ENCODE measurements at regions not wholly inside any gene's neighbourhood (a gene's known extent, or its start where the extent isn't known, plus 50 kb on each side); places are given as distances from the start of the nearest gene placed in this dataset.

- peaks cover 2 to 10% (median 5%) of the 10 kb centered on the region in 7 donors for H3K9me3 Mint-ChIP-seq
- H3K27me3 Mint-ChIP-seq: no peaks in the 10 kb centered on the region
- Histone ChIP-seq H3K36me3 (ENCODE audit: control insufficient read depth, insufficient read depth, low read length) (no peaks in the 10 kb centered on the region), H3K4me3 (ENCODE audit: low read depth, low read length) (no peak overlapping the region), H3K4me1 (ENCODE audit: control insufficient read depth, insufficient read depth, low read length, poor library complexity, severe bottlenecking) (no peaks in the 10 kb centered on the region), H3K9me3 (ENCODE audit: control insufficient read depth in 2 of 2, low read length in 2 of 2) (no peaks in the 10 kb centered on the region), H3K27me3 (ENCODE audit: control insufficient read depth, insufficient read depth, low read length) (no peaks in the 10 kb centered on the region), H3K27ac (ENCODE audit: insufficient read depth, low read length, poor library complexity, severe bottlenecking) (no peak overlapping the region)
- H3K36me3 Mint-ChIP-seq: no peaks in the 10 kb centered on the region
- no peak overlapping the region for H3K4me3 Mint-ChIP-seq
- ATAC-seq (ENCODE audit: low read depth in 2 of 2) (no peak), DNase-seq (no peak)
- no peaks in the 10 kb centered on the region for H3K4me1 Mint-ChIP-seq
- no peak overlapping the region for H3K27ac Mint-ChIP-seq
Observed at GRCh38 chr6:133698272-133698671, 190.6 kb upstream of the TCF21 start.

GRCh38 chr6:133699741-133700385 is 189.1 kb upstream of the TCF21 start:
- peaks cover 0 to 10% (median 5%) of the 10 kb centered on the region in 7 donors for H3K9me3 Mint-ChIP-seq
- no peaks in the 10 kb centered on the region for H3K4me1 Mint-ChIP-seq
- H3K36me3 Mint-ChIP-seq: no peaks in the 10 kb centered on the region
- H3K27me3 ChIP-seq (ENCODE audit: control insufficient read depth, insufficient read depth, low read length): no peaks in the 10 kb centered on the region
- H3K27ac Mint-ChIP-seq: no peak overlapping the region
- H3K27ac ChIP-seq (ENCODE audit: insufficient read depth, low read length, poor library complexity, severe bottlenecking): no peak overlapping the region
- no peak overlapping the region for H3K4me3 Mint-ChIP-seq
- H3K4me3 ChIP-seq (ENCODE audit: low read depth, low read length): no peak overlapping the region
- DNase-seq (no peak), ATAC-seq (ENCODE audit: low read depth in 2 of 2) (no peak)
- H3K36me3 ChIP-seq (ENCODE audit: control insufficient read depth, insufficient read depth, low read length): no peaks in the 10 kb centered on the region
- H3K4me1 ChIP-seq (ENCODE audit: control insufficient read depth, insufficient read depth, low read length, poor library complexity, severe bottlenecking): no peaks in the 10 kb centered on the region
- H3K9me3 ChIP-seq (ENCODE audit: control insufficient read depth in 2 of 2, low read length in 2 of 2): no peaks in the 10 kb centered on the region
- H3K27me3 Mint-ChIP-seq: no peaks in the 10 kb centered on the region

- H3K9me3 ChIP-seq (ENCODE audit: control insufficient read depth in 2 of 2, low read length in 2 of 2): no peaks in the 10 kb centered on the region
- H3K36me3 ChIP-seq (ENCODE audit: control insufficient read depth, insufficient read depth, low read length): no peaks in the 10 kb centered on the region
- H3K27me3 ChIP-seq (ENCODE audit: control insufficient read depth, insufficient read depth, low read length): no peaks in the 10 kb centered on the region
- Mint-ChIP-seq H3K4me3 (no peak overlapping the region), H3K36me3 (no peaks in the 10 kb centered on the region), H3K27ac (no peak overlapping the region), H3K9me3 (peaks cover 0 to 5% (median 3%) of the 10 kb centered on the region in 7 donors), H3K4me1 (peaks cover 0 to 1% (median 0%) of the 10 kb centered on the region in 4 donors), H3K27me3 (no peaks in the 10 kb centered on the region)
- H3K4me1 ChIP-seq (ENCODE audit: control insufficient read depth, insufficient read depth, low read length, poor library complexity, severe bottlenecking): no peaks in the 10 kb centered on the region
- DNase-seq (no peak), ATAC-seq (ENCODE audit: low read depth in 2 of 2) (no peak)
- no peak overlapping the region for H3K4me3 ChIP-seq (ENCODE audit: low read depth, low read length)
- no peak overlapping the region for H3K27ac ChIP-seq (ENCODE audit: insufficient read depth, low read length, poor library complexity, severe bottlenecking)
Observed at GRCh38 chr6:133701633-133702331, 187.1 kb upstream of the TCF21 start.

GRCh38 chr6:133704371-133704770 is 184.5 kb upstream of the TCF21 start:
- no peaks in the 10 kb centered on the region for H3K27me3 Mint-ChIP-seq
- peaks cover 0 to 5% (median 2%) of the 10 kb centered on the region in 7 donors for H3K9me3 Mint-ChIP-seq
- H3K4me3 Mint-ChIP-seq: no peak overlapping the region
- Histone ChIP-seq H3K9me3 (ENCODE audit: control insufficient read depth in 2 of 2, low read length in 2 of 2) (no peaks in the 10 kb centered on the region), H3K36me3 (ENCODE audit: control insufficient read depth, insufficient read depth, low read length) (no peaks in the 10 kb centered on the region), H3K4me3 (ENCODE audit: low read depth, low read length) (no peak overlapping the region), H3K27me3 (ENCODE audit: control insufficient read depth, insufficient read depth, low read length) (no peaks in the 10 kb centered on the region), H3K4me1 (ENCODE audit: control insufficient read depth, insufficient read depth, low read length, poor library complexity, severe bottlenecking) (no peaks in the 10 kb centered on the region), H3K27ac (ENCODE audit: insufficient read depth, low read length, poor library complexity, severe bottlenecking) (no peak overlapping the region)
- H3K4me1 Mint-ChIP-seq: peaks cover 0 to 9% (median 0%) of the 10 kb centered on the region in 4 donors
- no peaks in the 10 kb centered on the region for H3K36me3 Mint-ChIP-seq
- ATAC-seq (ENCODE audit: low read depth in 2 of 2) (no peak), DNase-seq (no peak)
- no peak overlapping the region for H3K27ac Mint-ChIP-seq

- H3K27ac ChIP-seq (ENCODE audit: insufficient read depth, low read length, poor library complexity, severe bottlenecking): no peak overlapping the region
- ATAC-seq (ENCODE audit: low read depth in 2 of 2) (no peak), DNase-seq (no peak)
- no peaks in the 10 kb centered on the region for H3K9me3 ChIP-seq (ENCODE audit: control insufficient read depth in 2 of 2, low read length in 2 of 2)
- Mint-ChIP-seq H3K4me1 (peaks cover 0 to 9% (median 0%) of the 10 kb centered on the region in 4 donors), H3K9me3 (peaks cover 0 to 5% (median 3%) of the 10 kb centered on the region in 7 donors), H3K27ac (no peak overlapping the region), H3K36me3 (no peaks in the 10 kb centered on the region), H3K27me3 (no peaks in the 10 kb centered on the region), H3K4me3 (no peak overlapping the region)
- no peak overlapping the region for H3K4me3 ChIP-seq (ENCODE audit: low read depth, low read length)
- H3K27me3 ChIP-seq (ENCODE audit: control insufficient read depth, insufficient read depth, low read length): no peaks in the 10 kb centered on the region
- no peaks in the 10 kb centered on the region for H3K36me3 ChIP-seq (ENCODE audit: control insufficient read depth, insufficient read depth, low read length)
- no peaks in the 10 kb centered on the region for H3K4me1 ChIP-seq (ENCODE audit: control insufficient read depth, insufficient read depth, low read length, poor library complexity, severe bottlenecking)
Observed at GRCh38 chr6:133705066-133705465, 183.8 kb upstream of the TCF21 start.

GRCh38 chr6:133705731-133706130 is 183.2 kb upstream of the TCF21 start:
- Mint-ChIP-seq H3K36me3 (no peaks in the 10 kb centered on the region), H3K4me1 (peaks cover 0 to 9% (median 0%) of the 10 kb centered on the region in 4 donors), H3K27ac (no peak overlapping the region), H3K4me3 (no peak overlapping the region), H3K9me3 (peaks cover 0 to 5% (median 0%) of the 10 kb centered on the region in 7 donors), H3K27me3 (peaks cover 4% of the 10 kb centered on the region)
- Histone ChIP-seq H3K27ac (ENCODE audit: insufficient read depth, low read length, poor library complexity, severe bottlenecking) (no peak overlapping the region), H3K4me3 (ENCODE audit: low read depth, low read length) (no peak overlapping the region), H3K36me3 (ENCODE audit: control insufficient read depth, insufficient read depth, low read length) (no peaks in the 10 kb centered on the region), H3K4me1 (ENCODE audit: control insufficient read depth, insufficient read depth, low read length, poor library complexity, severe bottlenecking) (no peaks in the 10 kb centered on the region), H3K27me3 (ENCODE audit: control insufficient read depth, insufficient read depth, low read length) (no peaks in the 10 kb centered on the region), H3K9me3 (ENCODE audit: control insufficient read depth in 2 of 2, low read length in 2 of 2) (no peaks in the 10 kb centered on the region)
- ATAC-seq (ENCODE audit: low read depth in 2 of 2) (no peak), DNase-seq (no peak)

GRCh38 chr6:133707456-133707855 is 181.5 kb upstream of the TCF21 start:
- Mint-ChIP-seq H3K4me1 (peaks cover 0 to 9% (median 0%) of the 10 kb centered on the region in 4 donors), H3K9me3 (peaks cover 0 to 3% (median 0%) of the 10 kb centered on the region in 7 donors), H3K27ac (no peak overlapping the region), H3K27me3 (peaks cover 5% of the 10 kb centered on the region), H3K36me3 (no peaks in the 10 kb centered on the region), H3K4me3 (no peak overlapping the region)
- Histone ChIP-seq H3K27me3 (ENCODE audit: control insufficient read depth, insufficient read depth, low read length) (no peaks in the 10 kb centered on the region), H3K36me3 (ENCODE audit: control insufficient read depth, insufficient read depth, low read length) (no peaks in the 10 kb centered on the region), H3K27ac (ENCODE audit: insufficient read depth, low read length, poor library complexity, severe bottlenecking) (no peak overlapping the region), H3K4me1 (ENCODE audit: control insufficient read depth, insufficient read depth, low read length, poor library complexity, severe bottlenecking) (no peaks in the 10 kb centered on the region), H3K4me3 (ENCODE audit: low read depth, low read length) (no peak overlapping the region), H3K9me3 (ENCODE audit: control insufficient read depth in 2 of 2, low read length in 2 of 2) (no peaks in the 10 kb centered on the region)
- ATAC-seq (ENCODE audit: low read depth in 2 of 2) (no peak), DNase-seq (peak in 1 of 3 donors; percentile 38)

GRCh38 chr6:133710826-133711225 is 178.1 kb upstream of the TCF21 start:
- Histone ChIP-seq H3K4me3 (ENCODE audit: low read depth, low read length) (no peak overlapping the region), H3K36me3 (ENCODE audit: control insufficient read depth, insufficient read depth, low read length) (no peaks in the 10 kb centered on the region), H3K4me1 (ENCODE audit: control insufficient read depth, insufficient read depth, low read length, poor library complexity, severe bottlenecking) (no peaks in the 10 kb centered on the region), H3K27me3 (ENCODE audit: control insufficient read depth, insufficient read depth, low read length) (no peaks in the 10 kb centered on the region), H3K9me3 (ENCODE audit: control insufficient read depth in 2 of 2, low read length in 2 of 2) (no peaks in the 10 kb centered on the region), H3K27ac (ENCODE audit: insufficient read depth, low read length, poor library complexity, severe bottlenecking) (no peak overlapping the region)
- no peak for DNase-seq
- no peak overlapping the region for H3K27ac Mint-ChIP-seq
- no peak overlapping the region for H3K4me3 Mint-ChIP-seq
- H3K36me3 Mint-ChIP-seq: no peaks in the 10 kb centered on the region
- H3K4me1 Mint-ChIP-seq: peaks cover 0 to 9% (median 0%) of the 10 kb centered on the region in 4 donors
- peaks cover 0 to 2% (median 0%) of the 10 kb centered on the region in 7 donors for H3K9me3 Mint-ChIP-seq
- no peak for ATAC-seq (ENCODE audit: low read depth in 2 of 2)
- peaks cover 5% of the 10 kb centered on the region for H3K27me3 Mint-ChIP-seq
